IPS DF 6.9 (cell line): ENCODE measurements at regions not wholly inside any gene's neighbourhood (a gene's known extent, or its start where the extent isn't known, plus 50 kb on each side); places are given as distances from the start of the nearest gene placed in this dataset.
"Not testable (repeated sequence)": the region's sequence is repeated elsewhere in the genome, so short reads cannot be mapped to it uniquely, and the experiment has no call there.

Experiments used
- DNase-seq: peaks from one replicate; pipeline ENCODE4 v3.0.0-alpha.2; 2013; ENCODE audit warnings: low read depth, low spot score
- H3K27ac ChIP-seq: one replicate; pipeline ENCODE4 v1.5.1; 2013; ENCODE audit warnings: low read length, control low read depth
- H3K27me3 ChIP-seq: 2 replicates; pipeline ENCODE4 v1.6.1; 2013; ENCODE audit warnings: mild to moderate bottlenecking, low read length; ENCODE audit not compliant: control insufficient read depth, insufficient read depth
- H3K36me3 ChIP-seq: 2 replicates; pipeline ENCODE4 v1.6.1; 2013; ENCODE audit warnings: low read length; ENCODE audit not compliant: control insufficient read depth, insufficient read depth
- H3K4me1 ChIP-seq: 2 replicates; pipeline ENCODE4 v1.6.1; 2013; ENCODE audit warnings: low read length; ENCODE audit not compliant: control insufficient read depth, insufficient read depth
- H3K4me3 ChIP-seq: 2 replicates; pipeline ENCODE4 v1.5.1; 2013; ENCODE audit warnings: mild to moderate bottlenecking, low read length
- H3K9me3 ChIP-seq: 2 replicates; pipeline ENCODE4 v1.6.1; 2013; ENCODE audit warnings: low read length, inconsistent platforms; ENCODE audit not compliant: control insufficient read depth, insufficient read depth
- WGBS: extraction: QIAGEN DNeasy Blood & Tissue Kit; methylation state at CpG from one replicate; pipeline ENCODE4 v1.1.7; 2013; ENCODE audit warnings: mixed read lengths, missing lambda C conversion rate; ENCODE audit not compliant: insufficient read length, insufficient coverage; 5-methylcytosine and 5-hydroxymethylcytosine counted together

DNA sequence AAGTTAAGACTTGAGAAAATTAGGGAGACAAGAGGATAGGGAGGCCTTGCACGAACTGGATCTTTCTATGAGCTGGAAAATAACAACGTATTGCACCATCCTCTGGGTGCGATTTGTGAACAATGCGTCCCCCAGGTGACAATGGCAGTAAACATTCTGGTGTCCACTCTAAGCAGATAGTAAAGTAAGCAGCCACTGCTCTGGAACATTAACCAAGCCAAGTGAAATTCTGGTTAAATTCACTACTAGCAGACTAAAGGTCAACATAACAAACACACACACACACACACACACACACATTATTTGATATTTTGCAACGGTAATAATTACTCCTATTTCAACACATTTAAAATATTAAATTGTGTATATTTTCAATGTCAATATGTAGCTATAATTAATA is 242.2 kb upstream of the DCAF8L1 start:
- Histone ChIP-seq H3K27me3 (no peaks in the 10 kb centered on the region), H3K9me3 (no peaks in the 10 kb centered on the region), H3K4me1 (no peaks in the 10 kb centered on the region), H3K27ac (no peak overlapping the region), H3K36me3 (no peaks in the 10 kb centered on the region), H3K4me3 (no peak overlapping the region)
- WGBS = no CpG with 5 or more reads among the region's 5 CpGs
- DNase-seq = no peak

DNA sequence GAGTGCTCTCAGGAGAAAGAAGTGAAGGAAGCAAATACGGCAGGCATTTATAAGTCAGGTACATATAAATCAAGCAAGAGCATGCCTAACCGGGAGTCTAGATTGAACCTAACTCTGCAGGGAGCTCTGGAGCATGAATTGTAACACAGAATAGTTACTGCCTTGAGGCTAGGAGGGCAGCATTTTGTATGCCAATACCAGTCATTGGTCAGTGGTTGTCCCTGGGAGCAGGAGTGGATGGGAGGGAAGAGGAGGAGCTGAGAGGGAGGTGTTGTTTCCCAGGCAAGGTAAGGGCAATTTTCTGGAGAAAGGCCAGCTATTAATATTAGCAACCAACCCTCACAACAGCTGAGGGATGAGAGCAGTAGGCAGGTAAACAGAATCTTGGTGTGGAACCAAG is 224.7 kb upstream of the DCAF8L1 start:
- Histone ChIP-seq H3K36me3 (no peaks in the 10 kb centered on the region), H3K27me3 (no peaks in the 10 kb centered on the region), H3K27ac (no peak overlapping the region), H3K4me3 (no peak overlapping the region), H3K9me3 (no peaks in the 10 kb centered on the region), H3K4me1 (peaks cover 1% of the 10 kb centered on the region; the same call in 1 of the 2 replicates)
- DNase-seq = no peak
- WGBS = no CpG with 5 or more reads among the region's 2 CpGs

DNA sequence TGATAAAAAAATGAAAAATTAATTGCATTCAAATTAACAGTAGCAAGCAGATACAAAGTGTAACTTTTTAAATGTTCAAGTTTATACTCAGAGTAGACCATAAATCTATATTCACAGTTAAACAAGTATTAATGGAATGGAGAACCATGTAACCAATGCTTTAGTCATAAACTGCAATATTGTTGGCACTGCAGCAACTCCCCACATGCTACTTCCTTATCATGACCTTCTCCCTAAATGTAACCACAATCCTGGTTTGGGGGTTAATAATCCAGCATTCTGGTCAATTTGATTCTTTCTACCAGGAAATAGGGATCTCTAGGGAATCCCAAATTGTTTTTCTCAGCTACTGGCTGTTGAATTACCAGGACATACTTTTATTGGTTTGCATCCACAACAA is 223.9 kb upstream of the DCAF8L1 start:
- Histone ChIP-seq H3K9me3 (no peaks in the 10 kb centered on the region), H3K4me1 (peaks cover 1% of the 10 kb centered on the region; the same call in 1 of the 2 replicates), H3K36me3 (no peaks in the 10 kb centered on the region)

DNA sequence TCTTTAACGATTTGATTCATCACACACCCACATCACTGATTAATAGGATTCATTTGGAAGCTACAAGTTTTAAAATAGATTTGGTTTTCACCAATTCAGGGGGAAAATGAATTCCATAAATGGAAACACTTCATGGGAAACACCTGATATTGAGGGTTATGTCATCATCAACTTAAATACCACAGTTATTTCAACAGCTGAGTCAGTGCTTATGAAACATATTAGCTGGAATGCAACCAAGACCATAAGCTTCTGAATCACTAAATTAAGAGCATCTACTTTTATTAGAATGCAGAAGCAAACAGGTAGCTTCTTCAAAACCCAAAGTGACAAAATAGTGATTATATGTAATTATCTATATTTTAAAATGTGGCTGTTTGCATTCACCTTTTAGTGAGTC is 207.8 kb upstream of the DCAF8L1 start:
- Histone ChIP-seq H3K27ac (no peak overlapping the region), H3K4me1 (no peaks in the 10 kb centered on the region), H3K27me3 (no peaks in the 10 kb centered on the region), H3K9me3 (no peaks in the 10 kb centered on the region), H3K4me3 (no peak overlapping the region), H3K36me3 (no peaks in the 10 kb centered on the region)
- WGBS = no CpG with 5 or more reads among the region's 1 CpG
- no peak for DNase-seq

More for the DNA sequence above, 223.9 kb upstream of the DCAF8L1 start:
- H3K27me3 ChIP-seq = no peaks in the 10 kb centered on the region
- H3K4me3 ChIP-seq = no peak overlapping the region
- no peak overlapping the region for H3K27ac ChIP-seq
- no peak for DNase-seq

DNA sequence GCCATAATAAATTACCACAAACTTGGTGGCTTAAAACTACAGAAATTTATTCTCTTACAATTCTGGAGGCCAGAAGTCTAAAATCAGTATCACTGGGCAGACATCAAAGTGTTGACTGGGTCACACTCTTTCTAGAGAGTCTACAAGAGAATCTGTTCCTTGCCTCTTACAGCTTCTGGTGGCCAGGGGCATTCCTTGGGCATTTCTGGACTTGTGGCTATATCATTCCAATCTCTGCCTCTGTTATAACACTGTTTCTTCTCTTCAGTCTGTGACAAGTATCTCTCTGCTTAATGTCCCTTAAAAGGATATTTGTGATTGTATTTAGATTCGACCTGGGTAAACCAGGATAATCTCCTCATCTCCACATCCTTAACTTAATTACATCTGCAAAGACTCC is 207.3 kb upstream of the DCAF8L1 start:
- Histone ChIP-seq H3K27me3 (no peaks in the 10 kb centered on the region), H3K9me3 (no peaks in the 10 kb centered on the region), H3K36me3 (no peaks in the 10 kb centered on the region), H3K4me3 (no peak overlapping the region), H3K27ac (no peak overlapping the region), H3K4me1 (no peaks in the 10 kb centered on the region)
- no CpG with 5 or more reads among the region's 1 CpG for WGBS
- DNase-seq = no peak

DNA sequence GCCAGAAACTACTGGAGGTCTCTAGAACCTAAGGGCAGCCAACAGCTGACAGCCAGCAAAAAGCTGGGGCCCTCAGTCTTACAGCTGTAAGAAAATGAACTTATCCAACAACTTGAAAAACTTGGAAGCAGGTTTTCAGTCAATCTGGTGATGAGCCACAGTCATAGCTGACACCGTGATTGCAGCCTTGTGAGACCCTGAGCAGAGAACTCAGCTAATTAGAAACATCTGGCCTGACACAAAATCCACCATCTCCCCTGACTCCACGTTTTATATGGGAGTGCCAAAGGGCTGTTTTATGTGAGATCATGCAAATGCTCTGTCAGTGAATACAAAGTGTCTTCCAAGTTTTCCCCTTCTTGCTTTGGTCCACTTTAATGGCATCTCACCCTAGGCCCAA is 198.8 kb upstream of the DCAF8L1 start:
- Histone ChIP-seq H3K27ac (no peak overlapping the region), H3K9me3 (no peaks in the 10 kb centered on the region), H3K4me1 (no peaks in the 10 kb centered on the region), H3K4me3 (no peak overlapping the region), H3K36me3 (no peaks in the 10 kb centered on the region), H3K27me3 (no peaks in the 10 kb centered on the region)
- WGBS = no CpG with 5 or more reads among the region's 2 CpGs
- DNase-seq = no peak

DNA sequence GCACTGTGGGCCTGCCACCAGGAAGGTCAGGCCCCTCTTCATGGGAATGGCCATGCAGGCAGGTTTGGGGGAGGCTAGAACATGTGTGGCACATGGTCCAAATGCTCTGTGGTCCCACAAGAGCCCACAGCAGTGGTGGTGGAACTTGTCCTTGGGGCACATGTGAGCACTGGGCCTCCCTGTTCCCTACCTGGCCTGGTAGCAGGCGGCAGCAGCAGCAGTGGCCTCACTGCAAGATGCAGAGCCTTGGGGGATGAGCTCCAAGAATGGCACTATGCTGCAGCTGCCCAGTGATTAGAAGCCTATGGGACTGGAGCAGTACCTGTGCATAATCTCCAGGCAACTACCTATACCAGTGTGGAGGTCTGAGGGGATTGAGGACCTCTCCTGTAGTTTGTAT is 197.0 kb upstream of the DCAF8L1 start:
- Histone ChIP-seq H3K4me1 (no peaks in the 10 kb centered on the region), H3K27me3 (no peaks in the 10 kb centered on the region), H3K27ac (no peak overlapping the region), H3K9me3 (no peaks in the 10 kb centered on the region), H3K4me3 (no peak overlapping the region), H3K36me3 (no peaks in the 10 kb centered on the region)
- no peak for DNase-seq
- no CpG with 5 or more reads among the region's 1 CpG for WGBS

DNA sequence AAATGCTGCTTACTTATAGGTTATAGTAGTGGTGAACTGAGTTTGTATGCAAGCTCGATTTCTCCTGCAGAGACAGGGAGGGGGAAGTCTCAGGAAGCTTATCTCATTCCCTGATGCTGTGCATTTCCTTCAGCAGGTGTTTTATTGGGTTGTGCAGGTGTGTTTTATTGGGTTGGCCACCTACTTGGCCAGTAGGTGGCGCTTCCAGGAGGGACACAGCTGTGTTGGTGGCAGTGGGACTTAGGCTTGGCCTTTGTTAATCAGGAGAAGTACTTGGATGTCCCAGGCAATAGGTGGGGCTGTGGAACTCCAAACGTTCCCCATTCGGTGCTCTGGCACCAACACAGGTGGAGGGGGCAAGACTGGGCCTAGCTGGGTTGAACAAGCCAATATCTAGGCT is 196.0 kb upstream of the DCAF8L1 start:
- Histone ChIP-seq H3K9me3 (no peaks in the 10 kb centered on the region), H3K27me3 (no peaks in the 10 kb centered on the region), H3K4me3 (no peak overlapping the region), H3K27ac (no peak overlapping the region), H3K36me3 (no peaks in the 10 kb centered on the region), H3K4me1 (no peaks in the 10 kb centered on the region)
- DNase-seq = no peak
- WGBS = no CpG with 5 or more reads among the region's 4 CpGs

DNA sequence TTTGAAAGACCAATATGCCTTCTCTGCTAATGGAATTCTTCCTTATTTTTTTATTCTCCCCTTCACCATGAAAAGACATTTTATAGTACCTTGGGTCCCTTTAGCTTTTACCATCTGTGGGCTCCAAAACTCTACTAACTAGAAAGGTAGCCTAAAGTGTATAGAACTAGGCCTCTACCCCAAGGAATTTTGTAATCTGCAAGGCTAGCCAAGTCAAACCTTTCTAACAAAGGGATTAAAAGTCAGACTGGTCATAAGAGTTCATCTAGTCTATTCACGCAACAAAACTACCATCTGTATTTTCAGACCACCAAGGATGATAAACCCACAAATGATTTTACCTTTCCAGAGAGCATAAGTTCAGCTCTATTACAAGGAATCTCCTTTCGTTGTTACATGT is 189.5 kb upstream of the DCAF8L1 start:
- WGBS = no CpG with 5 or more reads among the region's 2 CpGs
- H3K9me3 ChIP-seq = no peaks in the 10 kb centered on the region
- no peaks in the 10 kb centered on the region for H3K4me1 ChIP-seq
- H3K36me3 ChIP-seq = no peaks in the 10 kb centered on the region
- no peak overlapping the region for H3K27ac ChIP-seq
- DNase-seq = no peak
- H3K27me3 ChIP-seq = no peaks in the 10 kb centered on the region
- no peak overlapping the region for H3K4me3 ChIP-seq

DNA sequence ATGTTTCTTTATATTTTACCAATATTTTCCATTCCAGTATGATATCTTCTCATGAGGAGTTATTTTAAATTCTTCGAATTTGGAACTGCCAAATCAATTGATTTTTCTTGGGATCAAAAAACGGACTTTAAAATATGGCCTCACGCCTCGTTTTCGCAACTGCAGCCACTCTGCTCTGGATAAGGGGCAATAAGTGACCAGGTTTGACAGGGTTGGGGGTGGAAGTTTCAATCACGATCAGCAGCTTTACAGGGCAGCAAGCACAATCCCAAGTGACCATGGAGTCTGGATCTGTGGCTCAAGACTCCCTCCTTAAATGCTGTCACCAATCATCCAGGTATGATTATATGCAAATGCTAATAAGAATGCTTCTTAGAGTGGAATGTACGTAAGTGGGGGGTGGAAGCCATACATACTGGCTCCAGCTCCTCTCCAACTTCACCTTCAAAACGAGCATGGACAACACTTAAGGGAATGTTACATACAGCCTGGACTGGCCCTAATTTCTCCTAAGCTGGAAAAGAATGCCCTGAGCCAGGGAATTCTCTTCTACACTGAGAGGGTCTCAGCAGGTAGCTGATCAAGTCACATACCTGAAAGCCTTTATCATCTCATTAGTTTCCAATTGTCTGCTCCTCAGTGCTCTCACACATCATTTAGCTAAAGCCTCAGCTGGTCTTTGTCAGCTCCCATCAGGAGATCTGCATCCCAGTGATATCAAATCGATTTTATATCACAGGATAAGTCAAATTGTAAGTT is 176.9 kb upstream of the DCAF8L1 start:
- WGBS = no CpG with 5 or more reads among the region's 9 CpGs
- Histone ChIP-seq H3K36me3 (no peaks in the 10 kb centered on the region), H3K4me1 (no peaks in the 10 kb centered on the region), H3K9me3 (no peaks in the 10 kb centered on the region), H3K27me3 (no peaks in the 10 kb centered on the region), H3K27ac (no peak overlapping the region), H3K4me3 (no peak overlapping the region)
- DNase-seq = no peak

DNA sequence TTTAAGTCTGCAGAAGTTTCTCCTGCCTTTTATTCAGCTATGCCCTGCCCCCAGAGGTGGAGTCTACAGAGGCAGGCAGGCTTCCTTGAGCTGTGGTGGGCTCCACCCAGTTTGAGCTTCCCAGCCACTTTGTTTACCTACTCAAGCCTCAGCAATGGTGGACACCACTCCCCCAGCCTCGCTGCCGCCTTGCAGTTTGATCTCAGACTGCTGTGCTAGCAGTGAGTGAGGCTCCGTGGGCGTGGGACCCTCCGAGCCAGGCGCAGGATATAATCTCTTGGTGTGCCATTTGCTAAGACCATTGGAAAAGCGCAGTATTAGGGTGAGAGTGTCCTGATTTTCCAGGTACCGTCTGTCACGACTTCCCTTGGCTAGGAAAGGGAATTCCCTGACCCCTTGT is 171.0 kb upstream of the DCAF8L1 start:
- WGBS = no CpG with 5 or more reads among the region's 9 CpGs
- H3K4me3 ChIP-seq, H3K27me3 ChIP-seq, DNase-seq, H3K27ac ChIP-seq, H3K4me1 ChIP-seq, H3K9me3 ChIP-seq, H3K36me3 ChIP-seq: not testable (repeated sequence)
